ENCODE measurements at regions not wholly inside any gene's neighbourhood (a gene's known extent, or its start where the extent isn't known, plus 50 kb on each side); places are given as distances from the start of the nearest gene placed in this dataset.

DNA sequence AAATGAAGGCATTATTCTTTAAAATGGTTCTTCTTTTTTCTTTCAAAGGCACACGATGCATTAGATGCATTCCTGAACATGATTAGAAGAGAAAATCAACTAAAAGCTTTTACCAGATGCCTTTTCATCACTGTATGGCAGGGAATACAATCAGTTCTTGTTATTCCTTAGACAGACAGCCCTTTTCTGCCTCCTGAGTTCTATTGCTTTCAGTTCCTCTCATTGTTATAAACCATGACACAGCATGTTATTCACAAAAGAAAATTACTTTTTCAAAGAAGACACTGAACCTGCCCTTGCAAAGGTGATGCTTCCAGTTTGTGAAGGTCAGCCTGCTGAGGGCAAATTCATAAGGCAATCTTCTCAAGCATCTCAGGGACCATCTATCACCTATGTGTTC lies 70.1 kb downstream of the FAM181B start:
- Histone ChIP-seq H2AFZ (ENCODE audit: low read depth, low read length) (no peak overlapping the region), H3K27ac (ENCODE audit: insufficient read depth, low read depth, low read length) (no peak overlapping the region), H3K9me3 (replicated peaks; ENCODE audit: control insufficient read depth, insufficient read depth, low read length) (no peaks in the 10 kb centered on the region), H3K4me3 (replicated peaks in 1 of 3; ENCODE audit: insufficient read depth in 1 of 3, low read depth in 1 of 3, low read length in 3 of 3) (no peak overlapping the region), H3K9ac (replicated peaks; ENCODE audit: extremely low read depth, insufficient read depth, low read length) (no peak overlapping the region), H3K79me2 (ENCODE audit: control insufficient read depth, insufficient read depth, low read length) (no peaks in the 10 kb centered on the region), H3K4me2 (ENCODE audit: insufficient read depth, low read length) (no peak overlapping the region), H3K9me1 (replicated peaks; ENCODE audit: control insufficient read depth, extremely low read depth, insufficient read depth, low read length) (no peaks in the 10 kb centered on the region), H4K20me1 (replicated peaks; ENCODE audit: control insufficient read depth, extremely low read depth, insufficient read depth, low read length) (no peaks in the 10 kb centered on the region), H3K36me3 (ENCODE audit: control insufficient read depth in 2 of 2, extremely low read depth in 1 of 2, insufficient read depth in 2 of 2, low read length in 2 of 2) (no peaks in the 10 kb centered on the region), H3K27me3 (ENCODE audit: control insufficient read depth in 2 of 2, insufficient read depth in 2 of 2, low read length in 2 of 2) (no peaks in the 10 kb centered on the region), H3K4me1 (ENCODE audit: control insufficient read depth, extremely low read depth, insufficient read depth, low read length) (no peaks in the 10 kb centered on the region)
- POLR2A ChIA-PET = no interaction called here
- intact Hi-C loops (cut with micrococcal nuclease) = no loop called here
- dilution Hi-C loops (cut with MboI; ENCODE audit: extremely low pct_ligation_motif_present, low sequenced_read_pairs) = no loop called here
- FAIRE-seq (no peak), DNase-seq (ENCODE audit: low read depth, low spot score) (no peak)
- no peak for TF ChIP-seq FOS (IDR thresholded peaks at IDR 0.05; ENCODE audit: borderline replicate concordance, insufficient read depth, low read length)
- TF ChIP-seq EZH2 (IDR thresholded peaks at IDR 0.05; ENCODE audit: borderline replicate concordance, low read depth, low read length, severe bottlenecking) = no peak
- TF ChIP-seq GATA2 (IDR thresholded peaks at IDR 0.05; ENCODE audit: insufficient read depth, insufficient read length, low read depth, low read length) = no peak
- TF ChIP-seq POLR2A (IDR thresholded peaks at IDR 0.05; ENCODE audit: low read depth, low read length) = no peak
- TF ChIP-seq, protein P1, sequence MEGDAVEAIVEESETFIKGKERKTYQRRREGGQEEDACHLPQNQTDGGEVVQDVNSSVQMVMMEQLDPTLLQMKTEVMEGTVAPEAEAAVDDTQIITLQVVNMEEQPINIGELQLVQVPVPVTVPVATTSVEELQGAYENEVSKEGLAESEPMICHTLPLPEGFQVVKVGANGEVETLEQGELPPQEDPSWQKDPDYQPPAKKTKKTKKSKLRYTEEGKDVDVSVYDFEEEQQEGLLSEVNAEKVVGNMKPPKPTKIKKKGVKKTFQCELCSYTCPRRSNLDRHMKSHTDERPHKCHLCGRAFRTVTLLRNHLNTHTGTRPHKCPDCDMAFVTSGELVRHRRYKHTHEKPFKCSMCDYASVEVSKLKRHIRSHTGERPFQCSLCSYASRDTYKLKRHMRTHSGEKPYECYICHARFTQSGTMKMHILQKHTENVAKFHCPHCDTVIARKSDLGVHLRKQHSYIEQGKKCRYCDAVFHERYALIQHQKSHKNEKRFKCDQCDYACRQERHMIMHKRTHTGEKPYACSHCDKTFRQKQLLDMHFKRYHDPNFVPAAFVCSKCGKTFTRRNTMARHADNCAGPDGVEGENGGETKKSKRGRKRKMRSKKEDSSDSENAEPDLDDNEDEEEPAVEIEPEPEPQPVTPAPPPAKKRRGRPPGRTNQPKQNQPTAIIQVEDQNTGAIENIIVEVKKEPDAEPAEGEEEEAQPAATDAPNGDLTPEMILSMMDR (IDR thresholded peaks at IDR 0.05; ENCODE audit: extremely low read depth in 1 of 2, insufficient read depth in 1 of 2, low read depth in 1 of 2, low read length in 2 of 2) = no peak
- TF ChIP-seq, protein P2, sequence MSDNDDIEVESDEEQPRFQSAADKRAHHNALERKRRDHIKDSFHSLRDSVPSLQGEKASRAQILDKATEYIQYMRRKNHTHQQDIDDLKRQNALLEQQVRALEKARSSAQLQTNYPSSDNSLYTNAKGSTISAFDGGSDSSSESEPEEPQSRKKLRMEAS (IDR thresholded peaks at IDR 0.05; ENCODE audit: insufficient read depth, insufficient read length) = no peak
- no peak for TF ChIP-seq JUN (IDR thresholded peaks at IDR 0.05; ENCODE audit: borderline replicate concordance, insufficient read depth, insufficient read length, low read depth)
- no peak for TF ChIP-seq MYC (IDR thresholded peaks at IDR 0.05; ENCODE audit: low read depth, low read length)
- no peak for TF ChIP-seq POLR2AphosphoS5 (IDR thresholded peaks at IDR 0.05; ENCODE audit: insufficient read depth, low read depth, low read length)
- CTCF ChIA-PET = no interaction called here
- BruUV-seq (replicated peaks) = no TSS peak
